Caco-2 (cell line): ENCODE measurements at regions not wholly inside any gene's neighbourhood (a gene's known extent, or its start where the extent isn't known, plus 50 kb on each side); places are given as distances from the start of the nearest gene placed in this dataset.

Source experiments
- BruUV-seq: library from RNA; stranded (reverse); fragments of 400-500 nt; replicated peaks from 2 replicates; lab custom pipeline; 2021; lab: Mats Ljungman, UMichigan
- CTCF ChIA-PET: fragments of 300-600 bp; sonication (Branson Sonifier 250); formaldehyde crosslinking; loops from one replicate; lab custom pipeline; 2022; ENCODE audit warnings: antibody characterized with exemption; lab: Charles Lee
- POLR2A ChIA-PET: fragments of 300-600 bp; sonication (Branson Sonifier 250); formaldehyde crosslinking; loops from one replicate; lab custom pipeline; 2022; ENCODE audit warnings: antibody characterized with exemption; lab: Charles Lee
- DNase-seq, 2 experiments: peaks; one replicate each; pipeline versions ENCODE4 v3.0.0 to v3.0.0-alpha.2; 2020 to 2022
- H3K27me3 ChIP-seq: replicated peaks from 2 replicates; pipeline ENCODE4 v1.6.0; 2011; ENCODE audit warnings: low read length; ENCODE audit not compliant: control insufficient read depth, insufficient read depth
- H3K36me3 ChIP-seq: 2 replicates; pipeline ENCODE4 v1.5.1; 2011; ENCODE audit warnings: low read length; ENCODE audit not compliant: control insufficient read depth, insufficient read depth
- H3K4me1 ChIP-seq: fragments of 250-450 bp; sonication (Bioruptor Pico); 2 replicates; pipeline ENCODE4 v1.5.1; 2020; ENCODE audit warnings: mild to moderate bottlenecking
- H3K4me3 ChIP-seq: 2 replicates; pipeline ENCODE4 v1.5.1; 2011; ENCODE audit warnings: low read depth, mild to moderate bottlenecking, control low read depth, low read length
- H3K9me3 ChIP-seq: fragments of 250-450 bp; sonication (Bioruptor Pico); 2 replicates; pipeline ENCODE4 v1.5.1; 2020; ENCODE audit warnings: mild to moderate bottlenecking, moderate library complexity
- H3K27ac Mint-ChIP-seq: one replicate; pipeline ENCODE4 v1.8.0; 2022; ENCODE audit warnings: mixed read lengths; ENCODE audit not compliant: unreplicated experiment
- H3K27me3 Mint-ChIP-seq: one replicate; pipeline ENCODE4 v1.8.0; 2022; ENCODE audit warnings: mixed read lengths; ENCODE audit not compliant: insufficient read depth, unreplicated experiment
- H3K36me3 Mint-ChIP-seq: one replicate; pipeline ENCODE4 v1.8.0; 2022; ENCODE audit warnings: mild to moderate bottlenecking, mixed read lengths; ENCODE audit not compliant: insufficient read depth, unreplicated experiment
- H3K4me1 Mint-ChIP-seq: one replicate; pipeline ENCODE4 v1.8.0; 2022; ENCODE audit warnings: low read depth, mixed read lengths; ENCODE audit not compliant: unreplicated experiment
- H3K4me3 Mint-ChIP-seq: one replicate; pipeline ENCODE4 v1.8.0; 2022; ENCODE audit warnings: mild to moderate bottlenecking, moderate library complexity, mixed read lengths; ENCODE audit not compliant: unreplicated experiment
- H3K9me3 Mint-ChIP-seq: one replicate; pipeline ENCODE4 v1.8.0; 2022; ENCODE audit warnings: mixed read lengths; ENCODE audit not compliant: unreplicated experiment
- intact Hi-C: fragments of 100-400 bp; cut with micrococcal nuclease; formaldehyde crosslinking; loops from one replicate; pipeline ENCODE4 v1.10.0; 2022; ENCODE audit not compliant: unreplicated experiment
- TF ChIP-seq, protein P1 (sequence below), 2 experiments: fragments of 200-600 bp in 1 of 2; IDR thresholded peaks; 1 replicate in 1 of 2; 2 replicates in 1 of 2; pipeline versions ENCODE4 v1.5.1 to v1.8.0; 2011 to 2022; ENCODE audit warnings: antibody characterized with exemption in 1 of 2, control low read depth in 1 of 2, inconsistent platforms in 1 of 2, low read depth in 1 of 2, low read length in 1 of 2, mild to moderate bottlenecking in 1 of 2, moderate library complexity in 1 of 2; ENCODE audit not compliant: insufficient read depth in 1 of 2, severe bottlenecking in 1 of 2, unreplicated experiment in 1 of 2

DNA sequence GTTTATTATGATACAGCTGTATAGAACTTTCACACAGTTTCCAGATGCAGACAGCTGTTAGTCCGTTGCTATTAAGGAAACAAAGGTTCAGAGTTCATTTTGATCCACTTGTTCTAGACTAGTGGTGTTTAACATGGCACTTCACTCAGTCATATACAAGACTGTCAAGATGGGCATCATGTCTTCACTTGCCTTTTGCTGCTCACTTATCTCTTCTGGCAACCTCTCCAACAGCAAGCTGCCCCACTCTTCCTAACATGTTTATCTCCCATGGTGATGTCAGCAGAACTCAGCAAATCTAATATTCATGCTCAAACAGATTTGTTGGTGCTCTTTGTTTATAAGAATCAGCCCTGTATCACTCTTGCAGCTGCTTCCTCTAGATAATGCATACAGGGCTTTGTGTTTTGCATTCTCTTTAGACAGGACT lies 236.2 kb upstream of the HAND2 start:
- no peak overlapping the region for H3K4me3 ChIP-seq
- H3K36me3 ChIP-seq, result no peaks in the 10 kb centered on the region
- no peaks in the 10 kb centered on the region for H3K36me3 Mint-ChIP-seq
- ChIA-PET CTCF (no interaction called here), POLR2A (no interaction called here)
- no peak overlapping the region for H3K27ac Mint-ChIP-seq
- TF ChIP-seq, protein P1, sequence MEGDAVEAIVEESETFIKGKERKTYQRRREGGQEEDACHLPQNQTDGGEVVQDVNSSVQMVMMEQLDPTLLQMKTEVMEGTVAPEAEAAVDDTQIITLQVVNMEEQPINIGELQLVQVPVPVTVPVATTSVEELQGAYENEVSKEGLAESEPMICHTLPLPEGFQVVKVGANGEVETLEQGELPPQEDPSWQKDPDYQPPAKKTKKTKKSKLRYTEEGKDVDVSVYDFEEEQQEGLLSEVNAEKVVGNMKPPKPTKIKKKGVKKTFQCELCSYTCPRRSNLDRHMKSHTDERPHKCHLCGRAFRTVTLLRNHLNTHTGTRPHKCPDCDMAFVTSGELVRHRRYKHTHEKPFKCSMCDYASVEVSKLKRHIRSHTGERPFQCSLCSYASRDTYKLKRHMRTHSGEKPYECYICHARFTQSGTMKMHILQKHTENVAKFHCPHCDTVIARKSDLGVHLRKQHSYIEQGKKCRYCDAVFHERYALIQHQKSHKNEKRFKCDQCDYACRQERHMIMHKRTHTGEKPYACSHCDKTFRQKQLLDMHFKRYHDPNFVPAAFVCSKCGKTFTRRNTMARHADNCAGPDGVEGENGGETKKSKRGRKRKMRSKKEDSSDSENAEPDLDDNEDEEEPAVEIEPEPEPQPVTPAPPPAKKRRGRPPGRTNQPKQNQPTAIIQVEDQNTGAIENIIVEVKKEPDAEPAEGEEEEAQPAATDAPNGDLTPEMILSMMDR (IDR thresholded peaks at IDR 0.05; ENCODE audit: insufficient read depth in 1 of 2, low read depth in 1 of 2, low read length in 1 of 2, severe bottlenecking in 1 of 2, unreplicated experiment in 1 of 2), result no peak
- H3K9me3 Mint-ChIP-seq, result no peaks in the 10 kb centered on the region
- no peaks in the 10 kb centered on the region for H3K4me1 ChIP-seq
- no TSS peak for BruUV-seq
- H3K27me3 ChIP-seq, result no peaks in the 10 kb centered on the region
- H3K4me3 Mint-ChIP-seq, result no peak overlapping the region
- H3K4me1 Mint-ChIP-seq, result no peaks in the 10 kb centered on the region
- H3K27me3 Mint-ChIP-seq, result peaks cover 4% of the 10 kb centered on the region
- intact Hi-C loops, result no loop called here
- H3K9me3 ChIP-seq, result no peaks in the 10 kb centered on the region
- no peak for DNase-seq

DNA sequence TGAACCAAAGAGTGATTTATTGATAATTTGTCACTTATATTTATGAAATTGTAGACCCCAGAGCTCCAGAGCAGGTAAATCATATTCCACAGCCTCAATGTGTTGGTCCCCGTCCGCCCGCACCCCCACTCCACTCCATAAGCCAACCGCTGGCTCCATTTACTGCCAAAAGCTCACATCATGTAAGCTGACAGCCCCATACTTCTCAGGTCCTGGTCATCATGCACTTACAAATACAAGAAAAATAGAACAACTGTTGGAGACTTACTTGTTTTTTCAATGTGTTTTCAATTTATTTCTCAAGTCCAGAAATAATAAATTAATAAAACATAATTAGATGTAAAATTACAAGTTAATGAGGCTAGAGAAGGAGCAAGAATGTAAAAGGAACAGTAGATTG lies 235.7 kb upstream of the HAND2 start:
- peaks cover 4% of the 10 kb centered on the region for H3K27me3 Mint-ChIP-seq
- Histone ChIP-seq H3K9me3 (no peaks in the 10 kb centered on the region), H3K36me3 (no peaks in the 10 kb centered on the region), H3K4me1 (no peaks in the 10 kb centered on the region), H3K27me3 (no peaks in the 10 kb centered on the region), H3K4me3 (no peak overlapping the region)
- intact Hi-C loops, result no loop called here
- ChIA-PET POLR2A (no interaction called here), CTCF (no interaction called here)
- no peaks in the 10 kb centered on the region for H3K36me3 Mint-ChIP-seq
- no peak overlapping the region for H3K4me3 Mint-ChIP-seq
- no peaks in the 10 kb centered on the region for H3K4me1 Mint-ChIP-seq
- BruUV-seq, result no TSS peak
- no peak overlapping the region for H3K27ac Mint-ChIP-seq
- TF ChIP-seq, protein P1 (IDR thresholded peaks at IDR 0.05; ENCODE audit: insufficient read depth in 1 of 2, low read depth in 1 of 2, low read length in 1 of 2, severe bottlenecking in 1 of 2, unreplicated experiment in 1 of 2), result no peak
- no peaks in the 10 kb centered on the region for H3K9me3 Mint-ChIP-seq
- no peak for DNase-seq

DNA sequence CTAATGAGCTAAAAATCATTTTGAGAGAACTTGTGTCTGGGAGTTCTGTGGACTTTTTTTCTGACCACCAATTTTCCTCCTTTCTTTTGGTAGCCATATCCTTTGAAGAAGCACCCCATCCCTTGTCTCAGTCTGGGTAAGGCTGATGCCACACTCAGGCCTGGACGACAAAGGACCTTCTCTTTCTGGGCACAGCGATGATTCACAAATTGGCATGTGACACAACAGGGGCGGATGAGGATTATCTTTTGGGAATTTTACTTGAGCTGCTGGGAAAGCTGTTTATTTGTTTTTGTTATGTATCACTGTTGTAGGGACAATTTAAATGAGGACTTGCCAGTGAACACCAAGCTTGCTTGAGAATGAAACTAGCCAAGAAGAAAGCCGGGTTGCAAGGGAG lies 233.4 kb upstream of the HAND2 start:
- peaks cover 4% of the 10 kb centered on the region for H3K27me3 Mint-ChIP-seq
- H3K9me3 ChIP-seq, result no peaks in the 10 kb centered on the region
- no peak for DNase-seq
- H3K4me1 ChIP-seq, result no peaks in the 10 kb centered on the region
- ChIA-PET CTCF (no interaction called here), POLR2A (no interaction called here)
- TF ChIP-seq, protein P1 (IDR thresholded peaks at IDR 0.05; ENCODE audit: insufficient read depth in 1 of 2, low read depth in 1 of 2, low read length in 1 of 2, severe bottlenecking in 1 of 2, unreplicated experiment in 1 of 2), result no peak
- intact Hi-C loops, result no loop called here
- BruUV-seq, result no TSS peak
- no peaks in the 10 kb centered on the region for H3K27me3 ChIP-seq
- H3K4me3 Mint-ChIP-seq, result no peak overlapping the region
- no peaks in the 10 kb centered on the region for H3K36me3 ChIP-seq
- no peaks in the 10 kb centered on the region for H3K4me1 Mint-ChIP-seq
- H3K9me3 Mint-ChIP-seq, result no peaks in the 10 kb centered on the region
- H3K4me3 ChIP-seq, result no peak overlapping the region
- no peak overlapping the region for H3K27ac Mint-ChIP-seq
- no peaks in the 10 kb centered on the region for H3K36me3 Mint-ChIP-seq
